ENCODE measurements at regions not wholly inside any gene's neighbourhood (a gene's known extent, or its start where the extent isn't known, plus 50 kb on each side); places are given as distances from the start of the nearest gene placed in this dataset.

DNA sequence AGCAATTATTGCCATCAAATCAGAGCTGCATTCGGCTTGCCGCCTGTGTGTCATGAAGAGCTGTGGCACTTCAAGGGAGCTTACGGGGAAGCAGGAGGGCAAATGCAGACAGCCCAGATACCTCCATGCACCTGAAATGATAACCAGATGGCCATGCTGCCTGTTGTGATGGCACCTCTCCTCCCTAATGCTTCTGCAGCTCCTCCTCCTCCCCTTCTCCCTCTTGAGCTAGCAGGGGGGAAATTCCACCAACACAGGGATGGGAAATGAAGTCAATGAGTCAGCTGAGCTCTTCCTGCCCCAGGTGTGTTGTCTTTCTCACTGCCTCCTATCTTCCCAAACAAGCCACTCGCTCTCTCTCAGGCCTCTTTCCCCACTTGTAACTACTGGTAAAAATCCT, 565.0 kb downstream of the BCOR start:
- TF ChIP-seq, protein P1, sequence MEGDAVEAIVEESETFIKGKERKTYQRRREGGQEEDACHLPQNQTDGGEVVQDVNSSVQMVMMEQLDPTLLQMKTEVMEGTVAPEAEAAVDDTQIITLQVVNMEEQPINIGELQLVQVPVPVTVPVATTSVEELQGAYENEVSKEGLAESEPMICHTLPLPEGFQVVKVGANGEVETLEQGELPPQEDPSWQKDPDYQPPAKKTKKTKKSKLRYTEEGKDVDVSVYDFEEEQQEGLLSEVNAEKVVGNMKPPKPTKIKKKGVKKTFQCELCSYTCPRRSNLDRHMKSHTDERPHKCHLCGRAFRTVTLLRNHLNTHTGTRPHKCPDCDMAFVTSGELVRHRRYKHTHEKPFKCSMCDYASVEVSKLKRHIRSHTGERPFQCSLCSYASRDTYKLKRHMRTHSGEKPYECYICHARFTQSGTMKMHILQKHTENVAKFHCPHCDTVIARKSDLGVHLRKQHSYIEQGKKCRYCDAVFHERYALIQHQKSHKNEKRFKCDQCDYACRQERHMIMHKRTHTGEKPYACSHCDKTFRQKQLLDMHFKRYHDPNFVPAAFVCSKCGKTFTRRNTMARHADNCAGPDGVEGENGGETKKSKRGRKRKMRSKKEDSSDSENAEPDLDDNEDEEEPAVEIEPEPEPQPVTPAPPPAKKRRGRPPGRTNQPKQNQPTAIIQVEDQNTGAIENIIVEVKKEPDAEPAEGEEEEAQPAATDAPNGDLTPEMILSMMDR (conservative IDR thresholded peaks at IDR 0.05; ENCODE audit: low read depth, low read length), result no peak
- DNase-seq (ENCODE audit: low read depth), result no peak

DNA sequence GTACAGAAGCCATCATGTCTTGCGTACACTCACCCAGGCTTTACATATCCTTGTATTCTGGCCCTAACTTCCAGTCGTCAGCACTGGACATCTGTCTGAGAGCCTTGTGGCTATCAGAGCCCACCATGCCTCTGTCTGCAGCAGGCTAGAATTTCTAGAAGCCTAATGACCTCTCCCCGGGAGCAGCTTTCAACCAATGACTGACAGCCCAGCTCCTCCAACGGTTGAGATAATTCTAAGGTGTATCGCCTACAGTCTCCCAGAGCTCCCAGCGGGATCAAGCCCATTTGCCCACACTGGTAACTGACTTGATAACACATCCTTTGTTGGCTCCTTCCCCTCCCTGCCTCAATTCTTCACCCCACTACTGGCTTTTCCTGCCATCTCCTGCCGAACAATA, 562.8 kb downstream of the BCOR start:
- DNase-seq (ENCODE audit: low read depth), result no peak
- no peak overlapping the region for H3K4me3 ChIP-seq (ENCODE audit: low read length)
- TF ChIP-seq, protein P1 (conservative IDR thresholded peaks at IDR 0.05; ENCODE audit: low read depth, low read length), result no peak

More for the DNA sequence above, 565.0 kb downstream of the BCOR start:
- no peak overlapping the region for H3K4me3 ChIP-seq (ENCODE audit: low read length)

DNA sequence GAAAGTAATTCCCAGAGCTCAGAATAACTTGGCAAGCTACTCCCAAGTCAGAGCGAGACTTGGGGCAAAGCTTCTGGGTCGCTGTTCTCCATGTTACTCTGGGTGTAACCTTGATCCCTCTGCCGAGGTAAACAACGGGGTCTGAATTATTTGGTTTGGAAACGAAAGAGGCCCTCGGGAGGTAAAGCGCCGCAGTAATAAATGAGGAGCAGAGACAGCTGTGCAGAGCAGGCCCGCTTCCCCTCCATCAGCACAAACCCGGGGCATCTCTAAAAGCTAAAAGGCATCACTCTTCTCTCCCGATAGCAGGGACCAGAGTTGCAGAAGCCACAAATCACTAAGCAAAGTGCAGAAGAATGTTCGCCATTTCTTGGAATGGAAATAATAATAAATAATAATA, 561.5 kb downstream of the BCOR start:
- DNase-seq (ENCODE audit: low read depth), result no peak
- TF ChIP-seq, protein P1 (conservative IDR thresholded peaks at IDR 0.05; ENCODE audit: low read depth, low read length), result no peak
- H3K4me3 ChIP-seq (ENCODE audit: low read length), result no peak overlapping the region

DNA sequence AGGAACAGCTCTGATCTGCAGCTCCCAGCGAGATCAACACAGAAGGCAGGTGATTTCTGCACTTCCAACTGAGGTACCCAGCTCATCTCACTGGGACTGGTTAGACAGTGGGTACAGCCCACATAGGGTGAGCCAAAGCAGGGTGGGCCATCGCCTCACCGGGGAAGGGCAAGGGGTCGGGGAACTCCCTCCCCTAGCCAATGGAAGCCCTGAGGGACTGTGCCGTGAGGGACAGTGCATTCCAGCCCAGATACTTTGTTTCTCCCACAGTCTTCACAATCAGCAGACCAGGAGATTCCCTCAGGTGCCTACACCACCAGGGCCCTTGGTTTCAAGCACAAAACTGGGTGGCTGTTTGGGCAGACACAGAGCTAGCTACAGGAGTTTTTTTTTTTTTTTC, 555.9 kb downstream of the BCOR start:
- TF ChIP-seq, protein P1 (conservative IDR thresholded peaks at IDR 0.05; ENCODE audit: low read depth, low read length), result no peak
- no peak for DNase-seq (ENCODE audit: low read depth)
- no peak overlapping the region for H3K4me3 ChIP-seq (ENCODE audit: low read length)

DNA sequence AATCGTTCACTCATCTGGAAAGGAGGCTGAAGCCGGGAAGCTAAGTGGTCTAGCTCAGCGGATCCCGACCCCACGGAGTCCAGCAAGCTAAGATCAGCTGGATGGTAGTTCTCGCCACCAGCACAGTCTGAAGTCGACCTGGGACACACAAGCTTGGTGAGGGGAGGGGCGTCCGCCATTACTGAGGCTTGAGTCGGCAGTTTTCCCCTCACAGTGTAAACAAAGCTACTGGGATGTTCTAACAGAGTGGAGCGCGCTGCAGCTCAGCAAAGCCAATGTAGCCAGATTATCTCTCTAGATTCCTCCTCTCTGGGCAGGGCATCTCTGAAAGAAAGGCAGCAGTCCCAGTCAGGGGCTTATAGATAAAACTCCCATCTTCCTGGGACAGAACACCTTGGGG, 555.4 kb downstream of the BCOR start:
- TF ChIP-seq, protein P1 (conservative IDR thresholded peaks at IDR 0.05; ENCODE audit: low read depth, low read length), result no peak
- H3K4me3 ChIP-seq (ENCODE audit: low read length), result no peak overlapping the region
- DNase-seq (ENCODE audit: low read depth), result no peak

DNA sequence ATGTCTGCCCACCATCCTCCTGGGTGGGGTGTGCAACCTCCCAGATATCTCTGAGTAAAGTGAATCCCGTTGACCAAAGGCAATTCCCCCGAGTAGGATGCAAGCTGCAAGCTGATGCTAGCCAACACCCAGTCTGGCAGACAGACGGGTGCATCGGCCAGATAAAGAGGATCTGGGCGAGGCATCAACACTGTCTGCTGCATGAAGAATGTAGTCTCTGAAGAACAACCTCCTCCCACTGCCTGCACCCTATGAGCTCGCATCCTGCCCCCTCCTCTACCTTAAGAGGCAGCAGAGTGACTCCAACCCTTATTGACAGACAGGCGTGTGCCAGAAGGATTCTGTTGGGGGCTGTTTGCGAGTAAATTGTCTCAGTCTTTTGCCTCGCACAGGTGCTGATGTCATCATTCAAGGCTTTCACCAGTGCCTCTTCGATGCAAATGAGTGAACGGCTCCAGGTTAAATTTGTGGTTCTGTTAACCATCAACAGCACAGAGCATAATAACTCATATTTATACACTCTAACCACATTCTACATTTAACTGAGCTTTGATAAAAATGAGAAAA, 546.9 kb downstream of the BCOR start:
- TF ChIP-seq, protein P1 (conservative IDR thresholded peaks at IDR 0.05; ENCODE audit: low read depth, low read length), result no peak
- DNase-seq (ENCODE audit: low read depth), result no peak
- H3K4me3 ChIP-seq (ENCODE audit: low read length), result no peak overlapping the region

DNA sequence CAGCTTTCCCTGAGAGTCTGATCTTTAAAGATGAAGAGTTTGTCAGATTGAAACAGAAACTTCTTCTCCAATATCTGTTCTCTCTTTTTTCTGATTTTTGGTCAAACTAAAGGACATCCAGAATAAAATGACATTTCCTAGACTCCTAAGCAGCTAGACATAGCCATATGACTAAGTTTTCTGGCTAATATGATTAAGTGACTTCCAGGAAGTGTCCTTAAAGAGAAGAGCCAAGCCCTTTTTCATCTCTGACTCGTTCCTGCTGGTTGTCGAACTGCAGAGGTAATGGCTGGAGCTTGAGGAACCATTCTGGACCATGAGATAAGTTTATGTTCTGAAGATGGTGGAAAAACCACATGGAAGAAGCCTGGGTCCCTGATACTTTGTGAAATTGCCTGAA, 546.0 kb downstream of the BCOR start:
- TF ChIP-seq, protein P1 (conservative IDR thresholded peaks at IDR 0.05; ENCODE audit: low read depth, low read length), result no peak
- DNase-seq (ENCODE audit: low read depth), result no peak
- H3K4me3 ChIP-seq (ENCODE audit: low read length), result no peak overlapping the region
